ENCODE measurements at regions not wholly inside any gene's neighbourhood (a gene's known extent, or its start where the extent isn't known, plus 50 kb on each side); places are given as distances from the start of the nearest gene placed in this dataset.

DNA sequence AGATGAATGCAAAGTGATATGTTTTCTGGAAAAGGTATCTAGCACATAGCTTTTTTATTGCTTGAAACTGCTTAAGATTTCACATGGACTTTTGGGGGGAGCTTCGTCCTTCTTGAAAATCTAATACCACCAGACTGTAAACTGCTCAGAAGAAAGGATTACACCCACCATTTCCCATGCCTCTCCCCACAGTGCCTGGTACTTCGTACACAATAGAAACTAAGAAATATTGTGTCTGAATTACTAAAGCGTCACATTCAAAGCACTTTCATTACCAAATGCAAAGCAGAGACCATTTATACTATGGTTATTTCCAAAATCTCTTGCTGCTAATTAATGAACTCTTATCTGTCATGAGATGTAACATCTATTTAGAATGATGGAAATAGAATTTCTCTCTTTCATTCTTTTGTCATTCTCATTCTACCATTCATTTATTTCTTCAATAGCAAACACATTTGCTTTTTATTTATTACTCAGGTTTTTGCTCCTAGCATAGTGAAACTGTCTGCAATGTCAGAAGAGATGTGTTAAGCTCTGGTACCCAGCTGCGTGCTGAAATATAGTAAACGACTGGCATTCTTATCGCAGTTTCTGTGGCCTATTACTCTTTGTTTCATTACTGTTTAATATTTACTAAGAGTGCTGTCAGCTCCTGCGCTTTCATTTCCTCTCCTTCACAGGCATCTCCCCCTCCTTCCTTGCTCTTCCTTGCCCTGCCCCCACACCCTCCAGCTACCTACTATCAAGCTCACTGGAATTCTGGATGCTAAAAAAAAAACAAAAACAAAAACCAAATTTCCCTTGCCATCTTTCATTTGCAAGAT, 51.4 kb upstream of the RAPGEF2 start (continued):
- TF ChIP-seq, protein P1, sequence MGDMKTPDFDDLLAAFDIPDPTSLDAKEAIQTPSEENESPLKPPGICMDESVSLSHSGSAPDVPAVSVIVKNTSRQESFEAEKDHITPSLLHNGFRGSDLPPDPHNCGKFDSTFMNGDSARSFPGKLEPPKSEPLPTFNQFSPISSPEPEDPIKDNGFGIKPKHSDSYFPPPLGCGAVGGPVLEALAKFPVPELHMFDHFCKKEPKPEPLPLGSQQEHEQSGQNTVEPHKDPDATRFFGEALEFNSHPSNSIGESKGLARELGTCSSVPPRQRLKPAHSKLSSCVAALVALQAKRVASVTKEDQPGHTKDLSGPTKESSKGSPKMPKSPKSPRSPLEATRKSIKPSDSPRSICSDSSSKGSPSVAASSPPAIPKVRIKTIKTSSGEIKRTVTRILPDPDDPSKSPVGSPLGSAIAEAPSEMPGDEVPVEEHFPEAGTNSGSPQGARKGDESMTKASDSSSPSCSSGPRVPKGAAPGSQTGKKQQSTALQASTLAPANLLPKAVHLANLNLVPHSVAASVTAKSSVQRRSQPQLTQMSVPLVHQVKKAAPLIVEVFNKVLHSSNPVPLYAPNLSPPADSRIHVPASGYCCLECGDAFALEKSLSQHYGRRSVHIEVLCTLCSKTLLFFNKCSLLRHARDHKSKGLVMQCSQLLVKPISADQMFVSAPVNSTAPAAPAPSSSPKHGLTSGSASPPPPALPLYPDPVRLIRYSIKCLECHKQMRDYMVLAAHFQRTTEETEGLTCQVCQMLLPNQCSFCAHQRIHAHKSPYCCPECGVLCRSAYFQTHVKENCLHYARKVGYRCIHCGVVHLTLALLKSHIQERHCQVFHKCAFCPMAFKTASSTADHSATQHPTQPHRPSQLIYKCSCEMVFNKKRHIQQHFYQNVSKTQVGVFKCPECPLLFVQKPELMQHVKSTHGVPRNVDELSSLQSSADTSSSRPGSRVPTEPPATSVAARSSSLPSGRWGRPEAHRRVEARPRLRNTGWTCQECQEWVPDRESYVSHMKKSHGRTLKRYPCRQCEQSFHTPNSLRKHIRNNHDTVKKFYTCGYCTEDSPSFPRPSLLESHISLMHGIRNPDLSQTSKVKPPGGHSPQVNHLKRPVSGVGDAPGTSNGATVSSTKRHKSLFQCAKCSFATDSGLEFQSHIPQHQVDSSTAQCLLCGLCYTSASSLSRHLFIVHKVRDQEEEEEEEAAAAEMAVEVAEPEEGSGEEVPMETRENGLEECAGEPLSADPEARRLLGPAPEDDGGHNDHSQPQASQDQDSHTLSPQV (IDR thresholded peaks at IDR 0.05), result no peak
- TF ChIP-seq TCF7 (IDR thresholded peaks at IDR 0.05; ENCODE audit: borderline replicate concordance) (no peak), BHLHE40 (IDR thresholded peaks at IDR 0.05; ENCODE audit: borderline replicate concordance in 1 of 2, low read depth in 2 of 2, low read length in 1 of 2) (peak in 1 of 2 experiments; percentile 65; a peak in 3 of 4 replicates), GATAD2B (conservative IDR thresholded peaks at IDR 0.05; ENCODE audit: low read depth) (no peak), POLR2AphosphoS2 (IDR thresholded peaks at IDR 0.05; ENCODE audit: low read depth, low read length) (no peak), CHD1 (IDR thresholded peaks at IDR 0.05; ENCODE audit: low read depth, low read length) (no peak), CHD4 (IDR thresholded peaks at IDR 0.05) (no peak), ETV6 (conservative IDR thresholded peaks at IDR 0.05 in 1 of 2, IDR thresholded peaks at IDR 0.05 in 1 of 2; ENCODE audit: borderline replicate concordance in 1 of 2, low read depth in 1 of 2) (no peak; a peak in 1 of 4 replicates), TARDBP (IDR thresholded peaks at IDR 0.05; ENCODE audit: borderline replicate concordance) (no peak), BCL11A (IDR thresholded peaks at IDR 0.05; ENCODE audit: low read depth, low read length) (peak; percentile 77)
- TF ChIP-seq, protein P2, sequence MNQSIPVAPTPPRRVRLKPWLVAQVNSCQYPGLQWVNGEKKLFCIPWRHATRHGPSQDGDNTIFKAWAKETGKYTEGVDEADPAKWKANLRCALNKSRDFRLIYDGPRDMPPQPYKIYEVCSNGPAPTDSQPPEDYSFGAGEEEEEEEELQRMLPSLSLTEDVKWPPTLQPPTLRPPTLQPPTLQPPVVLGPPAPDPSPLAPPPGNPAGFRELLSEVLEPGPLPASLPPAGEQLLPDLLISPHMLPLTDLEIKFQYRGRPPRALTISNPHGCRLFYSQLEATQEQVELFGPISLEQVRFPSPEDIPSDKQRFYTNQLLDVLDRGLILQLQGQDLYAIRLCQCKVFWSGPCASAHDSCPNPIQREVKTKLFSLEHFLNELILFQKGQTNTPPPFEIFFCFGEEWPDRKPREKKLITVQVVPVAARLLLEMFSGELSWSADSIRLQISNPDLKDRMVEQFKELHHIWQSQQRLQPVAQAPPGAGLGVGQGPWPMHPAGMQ (IDR thresholded peaks at IDR 0.05; ENCODE audit: borderline replicate concordance), result no peak
- TF ChIP-seq, protein P3, sequence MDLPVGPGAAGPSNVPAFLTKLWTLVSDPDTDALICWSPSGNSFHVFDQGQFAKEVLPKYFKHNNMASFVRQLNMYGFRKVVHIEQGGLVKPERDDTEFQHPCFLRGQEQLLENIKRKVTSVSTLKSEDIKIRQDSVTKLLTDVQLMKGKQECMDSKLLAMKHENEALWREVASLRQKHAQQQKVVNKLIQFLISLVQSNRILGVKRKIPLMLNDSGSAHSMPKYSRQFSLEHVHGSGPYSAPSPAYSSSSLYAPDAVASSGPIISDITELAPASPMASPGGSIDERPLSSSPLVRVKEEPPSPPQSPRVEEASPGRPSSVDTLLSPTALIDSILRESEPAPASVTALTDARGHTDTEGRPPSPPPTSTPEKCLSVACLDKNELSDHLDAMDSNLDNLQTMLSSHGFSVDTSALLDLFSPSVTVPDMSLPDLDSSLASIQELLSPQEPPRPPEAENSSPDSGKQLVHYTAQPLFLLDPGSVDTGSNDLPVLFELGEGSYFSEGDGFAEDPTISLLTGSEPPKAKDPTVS (IDR thresholded peaks at IDR 0.05; ENCODE audit: low read depth, low read length), result no peak
- TF ChIP-seq, protein P4, sequence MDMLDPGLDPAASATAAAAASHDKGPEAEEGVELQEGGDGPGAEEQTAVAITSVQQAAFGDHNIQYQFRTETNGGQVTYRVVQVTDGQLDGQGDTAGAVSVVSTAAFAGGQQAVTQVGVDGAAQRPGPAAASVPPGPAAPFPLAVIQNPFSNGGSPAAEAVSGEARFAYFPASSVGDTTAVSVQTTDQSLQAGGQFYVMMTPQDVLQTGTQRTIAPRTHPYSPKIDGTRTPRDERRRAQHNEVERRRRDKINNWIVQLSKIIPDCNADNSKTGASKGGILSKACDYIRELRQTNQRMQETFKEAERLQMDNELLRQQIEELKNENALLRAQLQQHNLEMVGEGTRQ (IDR thresholded peaks at IDR 0.05; ENCODE audit: borderline replicate concordance, low read depth, low read length), result no peak
- TF ChIP-seq, protein P5, sequence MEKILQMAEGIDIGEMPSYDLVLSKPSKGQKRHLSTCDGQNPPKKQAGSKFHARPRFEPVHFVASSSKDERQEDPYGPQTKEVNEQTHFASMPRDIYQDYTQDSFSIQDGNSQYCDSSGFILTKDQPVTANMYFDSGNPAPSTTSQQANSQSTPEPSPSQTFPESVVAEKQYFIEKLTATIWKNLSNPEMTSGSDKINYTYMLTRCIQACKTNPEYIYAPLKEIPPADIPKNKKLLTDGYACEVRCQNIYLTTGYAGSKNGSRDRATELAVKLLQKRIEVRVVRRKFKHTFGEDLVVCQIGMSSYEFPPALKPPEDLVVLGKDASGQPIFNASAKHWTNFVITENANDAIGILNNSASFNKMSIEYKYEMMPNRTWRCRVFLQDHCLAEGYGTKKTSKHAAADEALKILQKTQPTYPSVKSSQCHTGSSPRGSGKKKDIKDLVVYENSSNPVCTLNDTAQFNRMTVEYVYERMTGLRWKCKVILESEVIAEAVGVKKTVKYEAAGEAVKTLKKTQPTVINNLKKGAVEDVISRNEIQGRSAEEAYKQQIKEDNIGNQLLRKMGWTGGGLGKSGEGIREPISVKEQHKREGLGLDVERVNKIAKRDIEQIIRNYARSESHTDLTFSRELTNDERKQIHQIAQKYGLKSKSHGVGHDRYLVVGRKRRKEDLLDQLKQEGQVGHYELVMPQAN (conservative IDR thresholded peaks at IDR 0.05), result no peak
- TF ChIP-seq, protein P6, sequence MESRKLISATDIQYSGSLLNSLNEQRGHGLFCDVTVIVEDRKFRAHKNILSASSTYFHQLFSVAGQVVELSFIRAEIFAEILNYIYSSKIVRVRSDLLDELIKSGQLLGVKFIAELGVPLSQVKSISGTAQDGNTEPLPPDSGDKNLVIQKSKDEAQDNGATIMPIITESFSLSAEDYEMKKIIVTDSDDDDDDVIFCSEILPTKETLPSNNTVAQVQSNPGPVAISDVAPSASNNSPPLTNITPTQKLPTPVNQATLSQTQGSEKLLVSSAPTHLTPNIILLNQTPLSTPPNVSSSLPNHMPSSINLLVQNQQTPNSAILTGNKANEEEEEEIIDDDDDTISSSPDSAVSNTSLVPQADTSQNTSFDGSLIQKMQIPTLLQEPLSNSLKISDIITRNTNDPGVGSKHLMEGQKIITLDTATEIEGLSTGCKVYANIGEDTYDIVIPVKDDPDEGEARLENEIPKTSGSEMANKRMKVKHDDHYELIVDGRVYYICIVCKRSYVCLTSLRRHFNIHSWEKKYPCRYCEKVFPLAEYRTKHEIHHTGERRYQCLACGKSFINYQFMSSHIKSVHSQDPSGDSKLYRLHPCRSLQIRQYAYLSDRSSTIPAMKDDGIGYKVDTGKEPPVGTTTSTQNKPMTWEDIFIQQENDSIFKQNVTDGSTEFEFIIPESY (IDR thresholded peaks at IDR 0.05), result no peak
